ENCODE measurements at regions not wholly inside any gene's neighbourhood (a gene's known extent, or its start where the extent isn't known, plus 50 kb on each side); places are given as distances from the start of the nearest gene placed in this dataset.

DNA sequence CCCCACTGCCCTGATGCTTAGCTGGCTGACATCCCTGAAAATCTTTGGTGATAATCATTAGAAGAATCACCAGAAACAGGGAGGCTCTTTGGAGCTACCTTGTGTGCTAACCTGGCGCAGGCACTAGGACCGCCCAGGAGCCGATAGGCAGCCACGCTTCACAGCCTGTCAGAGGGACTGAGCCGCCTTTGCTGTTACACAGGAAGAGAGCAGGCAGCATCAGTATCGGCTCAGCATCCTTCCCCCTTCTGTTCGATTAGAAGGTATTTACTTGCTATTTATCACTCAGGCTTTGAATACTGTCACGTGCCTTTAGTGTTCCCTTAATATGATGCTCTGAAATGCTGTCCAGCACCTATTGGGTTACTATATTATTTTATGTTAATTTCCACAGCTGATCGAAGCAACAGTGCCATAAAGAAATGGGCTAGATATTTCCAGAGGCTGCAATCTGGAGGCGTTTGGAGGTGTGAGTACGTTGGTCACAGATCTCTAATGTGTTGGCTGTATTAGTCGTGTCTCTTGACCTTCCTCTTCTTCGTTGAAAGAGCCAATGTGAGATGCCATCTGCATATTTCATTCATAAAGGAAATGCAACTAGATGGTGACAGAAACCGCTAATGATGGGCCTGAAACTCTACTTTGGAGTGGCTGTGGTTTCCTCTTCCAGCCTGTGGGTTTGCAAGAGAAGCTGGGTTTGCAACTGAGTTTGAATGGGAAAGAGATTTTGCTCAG lies 110.4 kb upstream of the RAB27B start:
- DNase-seq (ENCODE audit: low spot score), result peak; percentile 10

DNA sequence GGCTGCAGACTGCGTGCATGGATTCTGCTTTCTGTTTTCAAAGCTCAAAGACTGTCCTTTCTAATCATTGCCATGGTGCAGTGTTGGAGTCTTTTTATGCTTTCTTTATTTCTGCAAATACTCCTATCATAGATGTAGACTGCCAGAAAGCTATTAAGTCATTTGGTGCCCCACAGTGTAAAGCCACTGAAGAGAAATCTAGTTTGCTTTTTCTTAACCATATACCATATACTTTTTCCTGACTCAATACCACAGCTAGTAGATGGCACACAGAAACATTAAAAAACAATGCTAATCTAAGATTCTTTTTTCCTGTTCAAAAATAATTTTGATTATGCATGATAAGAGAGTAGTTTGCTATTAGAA lies 109.9 kb upstream of the RAB27B start:
- DNase-seq (ENCODE audit: low spot score), result no peak

DNA sequence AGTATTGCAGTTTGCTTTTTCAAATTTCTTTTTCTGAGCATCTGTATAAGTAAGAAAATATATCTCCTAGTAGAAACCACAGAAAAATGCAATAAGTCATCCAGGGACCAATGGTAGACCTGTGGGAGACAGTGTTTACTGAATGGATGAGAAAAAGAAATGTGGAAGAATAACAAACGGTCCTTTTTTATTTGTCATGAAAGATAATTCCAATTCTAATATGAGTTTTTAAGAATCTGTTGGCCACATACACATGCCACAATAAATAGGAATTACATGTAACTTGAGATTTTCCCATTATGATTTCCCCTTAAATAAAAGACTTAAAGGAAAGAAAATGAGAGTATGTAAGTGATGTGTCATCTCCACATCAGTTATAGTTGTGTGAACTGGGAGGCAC lies 107.7 kb upstream of the RAB27B start:
- no peak for DNase-seq (ENCODE audit: low spot score)

DNA sequence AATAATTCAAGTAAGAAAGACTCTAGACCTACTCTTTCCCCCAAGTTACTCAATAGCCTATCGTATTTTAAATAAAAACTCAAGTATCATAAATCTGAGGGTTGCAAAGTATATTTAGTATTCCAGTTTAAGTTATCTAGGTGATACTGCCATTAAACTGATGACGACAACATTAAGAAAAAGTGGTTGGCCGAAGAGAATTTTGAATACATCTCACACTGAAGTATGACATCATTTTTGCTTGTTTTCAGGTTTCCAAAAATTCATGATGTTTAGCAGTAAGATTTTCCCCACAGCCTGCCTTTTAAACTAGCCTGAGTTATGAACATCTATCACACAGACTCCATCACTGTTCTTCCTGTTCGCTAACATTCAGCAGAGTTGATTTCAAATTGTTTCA lies 102.1 kb upstream of the RAB27B start:
- no peak for DNase-seq (ENCODE audit: low spot score)

DNA sequence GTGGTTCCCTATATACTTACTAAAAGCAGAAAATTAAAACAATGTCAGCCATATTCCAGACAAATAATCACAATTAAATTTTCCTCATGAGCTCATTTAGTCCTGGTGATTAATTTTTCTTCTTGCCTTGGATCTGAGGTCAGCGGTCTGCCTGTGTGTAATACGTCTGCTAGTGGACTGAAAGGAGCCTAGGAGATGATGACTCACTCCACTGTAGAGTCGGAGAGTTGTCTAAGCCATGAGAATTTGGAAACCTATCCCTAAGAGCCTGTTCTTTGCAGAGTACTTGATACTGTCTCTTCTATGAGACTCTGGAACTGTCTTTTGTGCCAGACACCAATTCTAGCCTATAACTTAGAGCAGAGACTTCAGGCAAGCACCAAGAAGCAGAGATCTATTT lies 94.2 kb upstream of the RAB27B start:
- DNase-seq (ENCODE audit: low spot score), result peak; percentile 75

DNA sequence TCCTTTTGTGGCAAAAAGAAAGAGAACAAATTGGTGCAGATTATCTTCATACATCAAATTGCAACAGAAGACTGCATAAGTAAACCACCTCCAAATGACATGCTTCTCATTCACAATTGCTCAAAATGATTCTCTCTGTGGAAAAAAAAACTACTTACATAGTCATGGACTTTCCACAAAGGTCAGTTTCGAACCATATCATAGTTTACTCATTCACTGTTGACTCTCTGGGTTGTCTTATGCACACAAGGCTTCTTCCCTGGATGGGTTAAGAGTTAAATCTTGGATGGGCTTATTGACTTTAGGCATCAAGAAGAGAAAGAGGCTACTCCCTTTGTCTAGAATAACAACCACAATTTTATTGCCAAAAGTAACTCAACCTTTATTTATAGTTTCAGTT lies 91.3 kb upstream of the RAB27B start:
- no peak for DNase-seq (ENCODE audit: low spot score)

DNA sequence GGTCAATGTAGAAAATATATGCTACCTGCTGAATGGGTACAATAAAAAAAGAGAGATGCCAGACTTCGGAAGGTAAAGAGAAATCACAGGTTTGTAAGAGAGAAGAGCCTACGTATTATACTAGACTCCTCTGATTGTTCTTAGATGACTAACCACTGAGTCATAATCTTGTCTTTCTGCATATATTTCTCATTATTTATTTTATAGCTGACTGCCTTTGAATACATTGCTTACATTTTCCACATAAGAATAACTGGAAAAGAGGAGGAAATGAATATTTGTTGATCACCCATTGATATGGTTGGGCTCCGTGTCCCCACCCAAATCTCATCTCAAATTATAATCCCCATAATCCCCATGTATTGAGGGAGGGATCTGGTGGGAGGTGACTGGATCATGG lies 90.3 kb upstream of the RAB27B start:
- no peak for DNase-seq (ENCODE audit: low spot score)

DNA sequence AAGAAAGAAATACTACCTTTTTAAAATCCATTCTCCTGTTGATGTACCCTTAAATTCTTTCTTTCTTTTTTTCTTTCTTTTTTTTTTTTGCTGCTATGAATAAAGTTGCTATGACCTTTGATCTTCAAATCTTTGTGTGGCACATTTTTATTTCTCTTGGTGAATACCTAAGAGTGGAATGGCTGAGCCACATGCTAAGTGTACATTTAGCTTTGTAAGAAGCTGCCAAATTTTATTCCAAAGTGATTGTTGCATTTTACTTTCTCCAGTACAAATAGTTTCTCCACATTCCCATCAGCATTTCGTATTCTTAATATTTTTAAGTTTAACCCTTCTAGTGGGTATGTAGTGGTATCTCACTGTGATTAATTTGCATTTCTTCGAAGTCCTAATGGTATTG lies 88.8 kb upstream of the RAB27B start:
- DNase-seq (ENCODE audit: low spot score), result no peak

DNA sequence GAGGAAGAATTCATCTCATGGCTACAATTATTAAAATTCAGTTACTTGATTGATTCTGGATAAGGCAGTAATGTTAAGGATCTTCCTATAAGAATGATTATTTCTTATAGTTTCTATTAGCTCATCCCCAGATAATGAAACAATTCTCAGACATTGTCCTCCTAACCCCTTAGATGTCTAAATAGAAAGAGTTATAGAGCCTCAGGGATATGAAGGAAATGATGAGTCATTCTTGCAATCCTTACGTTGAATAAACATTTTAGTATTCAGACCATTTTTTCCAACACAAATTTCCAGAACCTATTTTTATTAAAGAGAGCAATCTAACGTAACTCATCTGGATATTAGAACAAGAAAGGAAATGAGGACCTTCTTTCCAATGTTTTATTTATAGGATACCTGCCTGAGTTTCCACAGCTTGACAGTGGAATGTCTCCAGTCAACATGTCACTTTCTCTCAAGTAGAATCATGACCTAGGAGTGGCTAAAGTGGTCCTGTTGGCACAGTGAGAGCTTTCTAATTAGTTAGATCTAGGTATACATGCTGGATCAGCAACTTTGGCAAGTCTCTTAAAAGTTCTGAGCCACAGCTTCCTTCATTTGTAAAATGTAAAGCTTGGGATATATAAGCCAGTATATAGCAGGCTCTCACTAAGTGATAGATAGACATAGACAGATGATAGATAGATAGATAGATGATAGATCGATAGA lies 88.0 kb upstream of the RAB27B start:
- DNase-seq (ENCODE audit: low spot score), result no peak

DNA sequence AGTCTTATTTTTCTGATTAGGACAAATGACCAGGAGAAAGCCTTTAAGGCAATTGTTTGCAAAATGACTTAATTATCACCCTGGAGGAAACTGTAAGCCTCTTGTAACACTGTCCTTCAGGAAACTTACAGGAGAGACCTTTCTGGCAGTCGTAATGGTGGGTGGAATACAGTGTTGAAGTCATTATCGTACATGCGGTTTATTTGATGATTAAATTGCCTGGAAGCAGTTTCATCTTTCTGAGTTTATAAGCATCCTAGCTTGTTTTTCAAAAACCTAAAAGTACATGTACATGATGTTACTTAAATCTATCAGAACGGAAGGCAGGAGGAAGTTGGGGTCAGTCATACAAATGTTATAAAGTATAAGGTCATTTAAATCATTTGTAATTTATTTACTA lies 86.2 kb upstream of the RAB27B start:
- no peak for DNase-seq (ENCODE audit: low spot score)

DNA sequence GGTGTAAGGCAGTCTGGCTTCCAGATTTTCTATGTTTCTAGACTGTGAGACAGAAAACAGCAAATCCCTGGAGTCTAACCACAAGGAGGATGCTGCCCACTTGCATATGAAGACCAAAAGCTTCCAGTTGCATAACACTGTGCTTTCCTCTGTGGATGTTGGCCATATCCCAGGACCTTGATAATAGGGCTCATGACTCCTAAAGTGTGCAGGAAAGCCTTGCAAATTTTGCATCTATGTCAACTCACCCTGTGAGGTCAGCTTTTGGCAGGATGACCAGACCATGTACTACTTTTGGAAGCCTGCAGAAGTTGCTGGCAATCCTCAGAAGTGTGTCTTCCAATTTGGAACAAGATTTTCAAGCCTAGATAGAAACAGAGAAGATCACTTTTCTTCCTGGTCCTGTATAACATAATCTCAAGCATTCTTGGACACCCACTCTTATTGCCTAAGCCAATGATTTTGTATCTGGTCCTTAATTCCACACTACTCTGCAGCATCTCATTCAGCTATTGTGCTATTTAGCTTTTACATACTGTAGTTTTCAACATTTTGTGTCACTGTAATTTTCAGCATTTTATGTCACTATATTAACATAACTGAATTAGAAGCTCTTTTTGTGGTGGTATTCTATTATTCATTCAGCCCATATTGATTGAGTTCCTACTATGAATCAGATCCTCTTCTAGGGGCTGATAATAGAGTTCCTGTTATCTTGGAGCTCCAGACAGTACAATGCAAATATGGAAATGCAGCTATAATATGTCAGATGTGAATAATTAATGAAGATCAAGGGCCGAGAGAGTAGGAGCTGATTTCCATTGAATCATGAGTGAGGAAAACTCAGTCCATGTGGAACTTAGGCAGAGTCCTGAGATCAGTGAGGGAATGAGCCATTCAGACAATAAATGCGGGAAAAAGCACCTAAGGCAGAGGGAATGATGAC lies 85.3 kb upstream of the RAB27B start:
- peak; percentile 76 for DNase-seq (ENCODE audit: low spot score)

DNA sequence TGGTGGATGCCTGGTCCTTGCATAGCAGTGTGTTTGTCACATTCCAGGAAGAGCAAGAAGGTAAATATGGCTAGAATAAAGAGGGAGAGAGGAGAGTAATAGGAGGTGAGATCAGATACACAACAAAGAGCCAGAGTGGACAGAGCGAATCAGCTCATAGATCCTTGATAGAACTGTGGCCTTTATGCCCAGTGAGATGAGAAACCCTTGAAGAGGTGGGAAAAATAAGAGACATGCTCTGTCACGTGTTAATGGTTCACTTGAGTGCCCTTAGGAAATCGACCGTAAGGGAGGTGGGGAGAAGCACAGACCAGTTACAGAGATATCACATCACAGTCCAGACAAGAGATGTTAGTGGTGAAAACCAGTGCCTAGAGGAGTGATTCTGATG lies 84.7 kb upstream of the RAB27B start:
- DNase-seq (ENCODE audit: low spot score), result no peak

DNA sequence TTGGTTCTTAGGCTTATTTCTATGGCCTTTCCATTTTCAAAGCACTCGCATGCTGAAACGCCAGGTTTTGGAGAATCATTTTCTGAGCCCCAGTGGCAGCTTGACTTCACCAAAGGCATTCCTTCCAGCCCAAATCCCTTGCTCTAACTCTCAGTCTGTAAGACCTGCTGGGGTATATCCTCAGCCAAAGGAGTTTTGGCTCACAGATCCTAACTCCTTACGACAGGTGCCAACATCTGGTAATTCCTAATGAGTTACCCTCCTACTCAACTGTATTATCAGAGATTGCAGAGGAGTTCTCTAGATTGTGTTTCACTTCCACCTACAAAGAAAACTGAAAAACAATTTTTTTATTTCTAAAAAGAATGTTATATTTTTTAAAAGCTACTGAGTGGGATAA lies 79.0 kb upstream of the RAB27B start:
- no peak for DNase-seq (ENCODE audit: low spot score)

DNA sequence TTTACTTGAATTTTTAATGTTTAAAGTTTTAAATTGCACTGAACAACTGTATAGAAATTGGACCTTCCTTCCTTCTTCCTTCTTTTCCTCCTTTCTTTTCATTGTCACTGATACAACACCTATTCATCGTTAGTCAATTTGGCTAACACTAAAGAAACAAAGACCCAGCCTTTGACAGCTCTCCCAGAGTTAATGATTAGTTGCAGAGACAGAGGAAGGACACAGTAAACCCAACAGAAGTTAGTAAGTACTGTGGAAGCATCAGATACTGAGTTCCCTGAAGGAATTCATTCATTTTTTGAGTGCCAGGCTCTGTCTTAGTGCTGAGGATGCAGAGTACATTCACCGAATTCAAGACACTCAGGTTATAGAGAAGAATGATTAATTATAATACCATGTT lies 77.9 kb upstream of the RAB27B start:
- no peak for DNase-seq (ENCODE audit: low spot score)

DNA sequence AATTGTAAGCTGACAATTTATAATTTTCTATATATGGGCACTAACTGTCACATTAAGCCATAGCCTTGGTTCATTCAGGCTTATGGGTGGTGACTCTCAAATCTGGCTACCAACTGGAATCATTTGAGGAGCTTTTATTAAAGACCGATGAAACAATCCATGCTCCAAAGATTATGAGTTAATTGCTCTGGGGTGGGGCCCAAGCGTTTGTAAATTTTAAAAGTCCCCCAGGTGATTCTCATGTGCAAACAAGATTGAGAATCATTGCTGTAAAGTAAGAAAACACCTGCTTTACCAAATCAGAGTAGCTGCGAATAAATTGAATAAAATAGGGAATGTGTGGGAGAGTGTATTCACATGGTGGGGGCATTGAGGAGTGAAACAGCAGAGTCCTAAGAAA lies 76.1 kb upstream of the RAB27B start:
- DNase-seq (ENCODE audit: low spot score), result no peak

DNA sequence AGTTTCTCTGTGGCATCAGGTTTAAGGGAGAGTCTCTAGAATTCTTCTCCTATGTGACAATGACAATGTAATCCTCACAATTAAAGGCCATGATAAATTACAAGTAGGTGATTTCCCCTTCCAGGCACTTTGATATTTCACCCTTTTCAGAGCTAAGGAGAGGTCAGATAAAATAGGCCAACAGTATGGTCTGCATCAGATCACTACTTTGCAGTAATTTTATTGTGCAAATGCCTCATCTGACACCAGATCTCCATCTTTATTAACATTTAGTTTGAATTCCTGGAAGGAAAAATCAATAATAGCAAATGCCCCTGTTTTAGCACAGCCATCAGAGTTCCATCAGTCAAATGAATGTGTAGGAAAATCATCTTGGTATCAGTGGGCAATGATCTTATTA lies 72.8 kb upstream of the RAB27B start:
- no peak for DNase-seq (ENCODE audit: low spot score)

DNA sequence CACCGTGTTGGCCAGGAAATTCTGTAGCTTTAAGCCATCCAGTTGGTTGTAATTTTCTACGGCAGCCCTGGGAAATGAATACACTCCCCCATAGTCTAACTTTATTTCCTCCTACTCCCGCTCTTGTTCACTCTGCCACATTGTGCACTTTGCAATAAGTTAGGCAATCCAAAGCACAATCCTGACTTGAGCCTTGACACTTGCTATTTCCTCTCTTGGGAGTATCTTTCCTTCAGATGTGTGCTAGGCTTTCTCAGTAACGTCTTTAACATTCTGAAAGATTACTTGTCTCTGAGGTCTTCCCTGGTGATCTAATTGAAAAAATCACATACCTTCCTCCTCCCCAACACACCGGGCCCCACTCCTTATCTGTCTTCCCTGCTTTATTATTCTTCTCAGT lies 65.9 kb upstream of the RAB27B start:
- DNase-seq (ENCODE audit: low spot score), result no peak

DNA sequence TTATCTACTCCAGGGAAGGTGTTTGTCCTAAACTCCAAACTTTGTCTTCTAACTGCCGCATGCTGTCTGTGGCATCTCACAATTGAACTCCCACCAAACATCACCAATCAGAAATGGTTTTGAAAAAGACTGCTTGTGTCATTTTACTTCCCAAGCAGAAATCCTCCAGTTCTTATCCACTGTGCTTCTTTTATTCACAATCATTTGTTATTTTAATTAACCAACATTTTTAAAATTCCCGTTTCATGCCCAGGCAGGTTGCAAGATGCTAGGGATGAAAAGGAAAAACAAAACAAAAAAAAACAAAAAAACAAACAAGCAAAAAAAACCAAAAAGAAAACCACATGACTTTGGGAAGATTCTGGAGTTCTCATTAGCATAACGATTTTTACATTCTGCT lies 63.5 kb upstream of the RAB27B start:
- DNase-seq (ENCODE audit: low spot score), result no peak

DNA sequence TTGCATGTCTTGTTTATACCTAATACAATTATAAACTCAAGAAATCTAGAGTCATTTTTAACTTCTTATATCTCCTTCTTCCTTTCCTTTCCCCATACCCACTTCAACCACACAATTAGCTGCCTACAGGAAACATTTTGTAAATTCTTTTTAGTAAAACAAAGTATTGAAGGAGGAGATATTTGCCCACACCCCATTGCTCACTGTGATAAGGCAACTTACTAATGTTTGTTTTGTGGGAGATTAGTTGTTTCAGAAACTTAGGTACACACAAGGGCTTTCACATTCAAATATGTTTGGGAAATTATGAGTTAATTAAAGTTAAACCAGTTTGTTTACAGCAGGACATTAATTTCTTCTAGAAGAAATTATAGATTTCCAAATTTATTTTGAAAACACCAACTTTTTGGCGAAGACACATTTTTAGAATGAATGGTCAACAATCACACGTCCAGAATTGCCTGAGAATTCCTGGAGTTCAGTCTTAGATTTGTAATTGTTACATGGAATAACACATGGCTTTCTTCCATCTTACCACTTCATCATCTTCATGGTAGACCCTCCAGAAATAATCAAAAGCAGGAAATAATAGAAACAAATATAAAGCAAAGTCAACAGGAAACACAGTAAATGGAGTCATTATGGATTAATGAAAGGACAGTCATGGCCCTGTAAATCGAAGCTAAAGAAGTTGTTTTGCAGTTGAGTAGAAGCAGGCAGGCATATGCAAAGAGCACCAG lies 62.5 kb upstream of the RAB27B start:
- DNase-seq (ENCODE audit: low spot score), result no peak

DNA sequence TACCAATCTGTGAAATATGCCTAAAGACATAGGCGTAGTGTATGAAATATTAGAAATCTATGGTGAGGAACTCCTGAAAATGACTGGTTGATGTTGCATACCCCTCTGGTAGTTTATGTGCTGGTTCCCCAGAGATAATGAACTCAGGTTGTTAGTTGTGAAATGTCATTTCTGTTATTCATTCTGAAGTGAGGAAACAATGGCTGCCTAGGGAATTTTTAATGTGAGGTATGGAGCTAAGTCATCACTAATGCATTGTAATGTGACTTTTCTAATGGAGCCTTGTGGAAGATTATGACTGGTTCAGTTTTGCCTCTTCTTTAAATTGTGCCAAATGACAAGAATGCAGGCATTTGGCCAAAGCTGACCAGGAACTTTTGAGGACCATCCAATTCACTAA lies 61.6 kb upstream of the RAB27B start:
- DNase-seq (ENCODE audit: low spot score), result no peak

DNA sequence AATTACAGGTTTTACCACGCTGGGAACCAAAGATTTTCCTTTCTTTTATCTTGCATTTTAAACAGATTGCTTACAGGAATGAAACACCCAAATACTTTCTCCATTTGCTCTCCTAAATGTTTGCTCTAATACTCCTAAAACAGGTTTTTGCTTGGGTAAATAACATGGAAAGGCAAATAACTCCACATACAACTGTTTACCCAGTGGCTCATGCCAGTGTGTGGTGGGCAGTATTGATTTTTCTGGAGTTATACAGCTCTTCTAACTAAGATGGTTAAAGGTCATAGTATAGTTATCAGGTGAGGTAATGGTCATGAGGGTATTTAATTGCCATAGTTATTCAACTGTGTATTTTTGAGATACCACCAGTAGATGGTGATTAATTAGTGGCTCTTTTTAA lies 61.2 kb upstream of the RAB27B start:
- DNase-seq (ENCODE audit: low spot score), result no peak

All from GM03348 (cell line).